GM19397 (cell line): ENCODE measurements at regions not wholly inside any gene's neighbourhood (a gene's known extent, or its start where the extent isn't known, plus 50 kb on each side); places are given as distances from the start of the nearest gene placed in this dataset.

ENCODE experiments used
- ATAC-seq: cut with Tn5 transposase; IDR thresholded peaks from one replicate; pipeline ENCODE4 v1.9.1; 2021; ENCODE audit warnings: mild to moderate bottlenecking, moderate library complexity; ENCODE audit not compliant: unreplicated experiment

DNA sequence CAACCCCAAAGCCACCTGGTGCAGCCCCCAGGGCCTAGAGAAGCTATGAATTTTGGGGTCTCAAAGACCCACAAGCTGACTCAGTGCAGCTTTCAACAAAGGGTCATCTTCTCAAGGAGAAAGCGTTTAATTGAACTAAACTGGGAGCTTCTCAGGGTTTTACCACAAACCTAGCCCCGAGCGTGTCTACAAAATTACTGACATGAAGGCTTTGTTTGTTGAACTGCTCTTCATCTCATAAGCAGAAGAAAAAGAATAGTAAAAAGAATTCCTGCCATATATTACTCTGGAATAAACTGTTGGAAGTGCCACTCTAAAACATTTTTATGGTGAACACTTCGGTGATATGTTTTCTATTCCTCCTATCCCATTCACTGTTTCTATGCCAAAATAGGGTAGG lies 50.8 kb upstream of the INCENP start:
- no peak for ATAC-seq

DNA sequence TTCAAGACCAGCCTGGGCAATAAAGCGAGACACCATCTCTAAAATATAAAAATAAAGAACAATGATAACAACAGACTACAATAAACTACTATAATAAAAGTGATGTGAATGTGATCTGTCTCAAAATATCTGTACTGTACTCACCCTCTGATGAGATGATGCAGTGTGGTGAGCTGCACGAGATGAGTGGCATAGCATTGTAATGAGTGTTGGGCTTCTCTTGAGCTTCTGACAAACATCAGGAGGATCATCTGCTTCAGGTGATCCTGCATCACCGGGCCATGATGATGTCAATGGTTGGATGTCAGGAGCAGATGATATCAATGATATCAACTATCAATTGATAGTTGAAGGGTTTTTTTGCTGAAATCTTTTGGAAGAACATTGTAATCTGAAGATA lies 52.4 kb upstream of the INCENP start:
- no peak for ATAC-seq

DNA sequence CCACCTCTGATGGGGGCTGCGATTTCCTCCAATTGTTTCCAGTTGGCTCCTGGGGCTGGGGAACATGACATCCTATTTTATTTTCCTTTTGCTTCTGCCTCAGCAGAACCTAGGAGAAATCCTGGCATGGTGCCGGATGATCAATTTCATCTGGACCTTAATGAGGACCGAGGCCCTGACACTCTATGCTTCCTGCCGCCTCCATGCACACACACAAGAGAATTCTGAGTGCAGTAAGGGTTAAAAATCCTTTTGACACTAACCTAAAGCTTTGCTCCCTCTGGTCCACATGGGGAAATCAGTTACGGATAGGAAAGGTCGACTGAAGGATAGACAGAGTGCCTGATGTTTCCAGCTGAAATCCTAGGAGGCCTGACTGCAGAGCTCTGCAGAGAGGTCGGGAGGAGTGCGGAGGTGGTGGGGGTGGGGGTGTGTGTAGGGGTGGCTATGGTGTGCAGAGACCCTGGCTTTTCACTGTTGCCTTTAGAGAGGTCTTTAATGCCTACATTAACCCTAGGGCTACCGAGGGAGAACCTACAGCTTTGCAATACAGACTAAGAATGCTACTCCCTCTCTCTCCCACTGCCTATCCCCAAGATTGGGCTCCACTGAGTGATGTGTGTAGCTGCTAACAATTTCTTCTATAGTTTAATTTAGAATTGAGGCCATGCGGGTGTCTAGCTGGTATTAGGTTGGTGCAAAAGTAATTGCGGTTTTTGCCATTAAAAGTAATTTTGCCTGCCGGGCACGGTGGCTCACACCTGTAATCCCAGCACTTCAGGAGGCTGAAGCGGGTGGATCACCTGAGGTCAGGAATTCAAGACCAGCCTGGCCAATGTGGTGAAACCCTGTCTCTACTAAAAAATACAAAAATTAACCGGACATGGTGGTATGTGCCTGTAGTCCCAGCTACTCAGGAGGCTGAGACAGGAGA lies 53.6 kb upstream of the INCENP start:
- ATAC-seq: no peak

- no peak for ATAC-seq
Observed at GRCh38 chr11:62069374-62069773, 54.4 kb upstream of the INCENP start.

DNA sequence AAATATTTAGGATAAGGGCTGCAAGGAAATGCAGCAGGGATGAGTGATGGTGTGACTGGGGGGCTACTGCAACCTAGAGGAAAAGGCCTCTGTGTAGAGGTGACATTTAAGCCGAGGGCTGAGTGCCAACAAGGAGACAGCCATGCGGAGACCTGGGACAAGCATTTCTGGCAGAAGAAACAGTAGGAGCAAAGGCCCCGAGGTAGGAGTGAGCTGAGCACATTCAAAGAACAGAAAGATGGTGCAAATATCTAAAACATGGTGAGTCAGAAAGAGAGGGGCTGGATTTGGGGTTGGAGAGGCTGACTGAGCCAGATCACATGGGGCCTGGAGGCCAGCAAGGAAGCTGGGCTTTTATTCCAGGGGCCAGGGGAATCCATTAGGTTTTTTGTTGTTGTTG lies 55.1 kb upstream of the INCENP start:
- ATAC-seq: no peak

- ATAC-seq: no peak
Observed at GRCh38 chr11:62067741-62068140, 56.1 kb upstream of the INCENP start.

- ATAC-seq: no peak
Observed at GRCh38 chr11:62064221-62064620, 59.6 kb upstream of the INCENP start.

DNA sequence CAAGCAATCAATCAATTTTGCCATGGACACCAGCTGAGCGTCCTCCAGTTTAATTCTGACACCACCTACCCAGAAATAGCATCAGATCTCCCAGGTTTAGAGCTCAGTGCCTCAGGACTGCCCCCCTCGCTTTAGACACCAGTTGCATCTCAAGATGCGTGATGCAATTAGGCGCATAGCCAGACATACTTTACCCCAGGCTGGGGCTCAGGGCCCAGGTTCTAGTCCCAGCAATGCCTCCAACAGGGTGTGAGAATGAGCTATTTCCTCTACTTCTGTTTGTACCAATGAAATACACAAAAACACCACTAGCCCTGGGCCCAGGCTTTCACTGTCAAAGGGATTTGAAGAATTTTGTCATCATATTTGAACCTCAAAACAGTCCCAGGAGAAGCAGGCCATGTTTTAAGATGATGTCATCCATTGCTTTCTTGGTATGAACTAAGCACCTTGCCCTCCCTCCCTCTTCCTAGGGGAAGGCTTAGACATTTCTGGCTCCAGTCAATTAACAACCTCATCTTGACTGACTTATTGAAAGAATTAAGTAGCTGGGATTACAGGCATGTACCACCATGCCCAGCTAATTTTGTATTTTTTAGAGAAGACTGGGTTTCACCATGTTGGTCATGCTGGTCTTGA lies 61.5 kb upstream of the INCENP start:
- no peak for ATAC-seq

DNA sequence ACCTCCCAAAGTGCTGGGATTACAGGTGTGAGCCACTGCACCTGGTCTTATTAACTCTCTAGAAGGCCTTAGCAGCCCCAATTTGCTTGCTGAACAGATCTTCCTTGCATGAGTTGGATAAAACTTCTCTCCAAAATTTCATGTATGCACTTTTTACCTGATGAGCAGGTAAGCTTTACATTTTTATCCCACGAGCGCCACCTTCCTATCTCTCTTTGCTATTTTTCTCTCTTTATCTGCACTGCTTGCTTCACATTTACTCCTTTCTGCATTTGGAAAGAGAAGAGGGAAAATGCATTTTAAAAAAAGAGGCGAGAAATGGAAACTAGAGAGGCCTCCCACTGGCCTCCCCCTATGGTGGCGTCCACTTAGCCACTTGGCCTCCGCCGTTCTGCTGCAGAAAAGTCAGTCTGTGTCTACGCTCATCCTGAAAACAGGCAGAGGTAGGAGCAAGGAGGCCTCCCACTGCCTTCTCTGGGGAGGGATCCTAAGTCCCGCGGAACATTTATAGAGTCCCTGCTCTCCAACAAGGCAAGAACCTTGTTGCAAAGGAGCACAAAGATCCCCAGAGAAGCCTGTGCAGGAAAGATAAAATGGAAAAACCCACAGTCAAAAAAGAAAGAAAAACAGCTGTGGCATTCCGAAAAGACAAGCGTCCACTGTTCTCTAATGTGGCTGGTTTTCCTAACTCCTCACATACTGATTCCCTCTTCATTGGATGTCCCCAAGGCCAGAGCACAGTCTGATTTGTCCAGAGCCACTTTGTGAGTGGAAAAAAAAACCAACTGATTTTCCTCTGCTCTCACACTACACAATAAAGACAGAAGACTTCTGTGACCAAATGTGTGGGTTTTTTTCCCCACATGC lies 62.2 kb upstream of the INCENP start:
- ATAC-seq: no peak

DNA sequence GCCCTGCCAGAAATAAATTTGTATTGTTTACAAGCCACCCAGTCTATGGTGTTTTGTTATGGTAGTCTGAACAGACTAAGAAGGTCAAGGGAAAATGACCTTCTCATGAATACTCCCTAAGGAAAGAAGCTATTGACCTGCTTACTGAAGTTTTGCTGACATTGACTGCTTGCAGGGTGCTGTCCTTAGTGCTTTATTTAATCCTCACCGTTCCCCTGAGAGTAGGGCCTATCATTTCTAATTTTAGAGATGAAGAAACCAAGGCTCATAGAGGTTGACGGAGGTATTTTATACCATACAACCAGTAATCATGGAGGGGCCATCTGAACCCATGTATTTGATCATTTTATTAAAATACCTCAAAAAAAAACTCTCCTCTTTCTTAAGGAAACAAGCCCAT lies 66.7 kb upstream of the INCENP start:
- no peak for ATAC-seq

DNA sequence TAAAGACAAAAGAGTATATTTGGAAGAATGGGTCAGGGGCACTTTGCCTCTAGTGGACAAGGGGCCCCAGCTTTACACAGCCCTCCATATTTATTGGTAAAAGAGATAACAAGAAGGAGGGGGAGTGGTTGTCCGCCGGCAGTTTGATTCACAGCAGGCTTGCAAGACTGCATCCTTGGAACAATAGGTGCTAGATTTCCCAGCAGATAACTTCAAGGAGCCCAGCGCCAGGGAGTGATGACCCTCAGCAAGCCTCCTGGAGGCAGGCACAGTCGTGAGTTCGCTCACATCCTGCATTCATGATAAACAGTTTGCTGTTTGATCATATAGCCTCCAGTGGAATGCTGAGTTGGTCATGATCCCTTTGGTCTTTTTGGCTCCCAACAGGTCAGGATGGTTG lies 67.8 kb upstream of the INCENP start:
- ATAC-seq: no peak

- ATAC-seq: no peak
Observed at GRCh38 chr11:62054484-62055121, 69.2 kb upstream of the INCENP start.

GRCh38 chr11:62054081-62054480 lies 69.7 kb upstream of the INCENP start:
- ATAC-seq: no peak

DNA sequence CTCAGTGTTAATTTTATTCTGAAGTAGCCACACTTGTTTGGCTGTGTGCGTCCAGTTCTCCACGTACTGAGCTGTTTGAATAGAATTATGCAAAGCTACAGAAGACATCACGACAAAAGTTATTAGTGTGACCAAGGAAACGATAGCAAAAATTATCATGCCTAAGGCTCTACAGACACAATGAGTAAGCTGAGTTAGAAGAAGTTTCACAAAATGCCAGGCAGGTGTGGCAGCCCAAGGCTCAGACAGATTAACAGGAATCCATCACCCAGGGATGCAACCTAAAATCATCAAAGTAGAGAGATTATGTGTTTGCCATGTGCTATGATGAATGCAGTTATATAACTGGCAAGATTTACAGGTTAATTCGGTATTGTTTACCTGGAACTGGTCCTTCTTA lies 73.1 kb upstream of the INCENP start:
- no peak for ATAC-seq

DNA sequence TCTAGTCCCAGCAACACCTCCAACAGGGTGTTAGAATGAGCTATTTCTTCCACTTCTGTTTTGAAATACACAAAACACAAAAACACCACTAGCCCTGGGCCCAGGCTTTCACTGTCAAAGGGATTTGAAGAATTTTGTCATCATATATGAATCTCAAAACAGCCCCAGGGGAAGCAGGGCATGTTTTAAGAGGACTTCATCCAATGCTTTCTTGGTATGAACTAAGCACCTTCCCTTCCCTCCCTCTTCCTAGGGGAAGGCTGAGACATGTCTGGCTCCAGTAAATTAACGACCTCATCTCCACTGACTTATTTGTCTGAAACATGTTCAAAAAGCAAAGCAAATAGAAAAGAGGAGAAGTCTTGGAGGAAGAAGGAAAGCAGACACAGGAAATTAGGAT lies 75.7 kb upstream of the INCENP start:
- ATAC-seq: no peak

DNA sequence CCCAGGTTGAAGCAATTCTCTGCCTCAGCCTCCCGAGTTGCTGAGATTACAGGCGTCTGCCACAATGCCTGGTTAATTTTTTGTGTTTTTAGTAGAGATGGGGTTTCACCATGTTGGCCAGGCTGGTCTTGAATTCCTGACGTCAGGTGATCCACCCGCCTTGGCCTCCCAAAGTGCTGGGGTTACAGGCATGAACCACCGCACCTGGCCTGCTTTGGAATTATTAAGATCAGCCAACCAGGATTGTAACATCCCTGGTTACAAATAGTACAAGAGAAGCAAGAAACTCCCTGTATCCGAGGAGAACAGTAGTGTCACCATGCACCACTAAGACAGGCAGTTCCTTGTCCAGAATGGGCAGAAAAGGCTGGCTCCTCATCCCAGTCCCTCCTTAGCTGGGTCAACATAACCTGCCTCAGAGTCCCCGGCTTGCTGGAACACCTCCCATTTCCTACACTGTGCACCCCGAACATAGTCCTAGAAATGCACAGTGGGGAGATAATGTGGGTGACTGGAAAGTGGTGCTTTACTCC lies 77.2 kb upstream of the INCENP start:
- ATAC-seq: no peak

GRCh38 chr11:62044639-62045121 lies 77.2 kb upstream of the FTH1 start:
- no peak for ATAC-seq

DNA sequence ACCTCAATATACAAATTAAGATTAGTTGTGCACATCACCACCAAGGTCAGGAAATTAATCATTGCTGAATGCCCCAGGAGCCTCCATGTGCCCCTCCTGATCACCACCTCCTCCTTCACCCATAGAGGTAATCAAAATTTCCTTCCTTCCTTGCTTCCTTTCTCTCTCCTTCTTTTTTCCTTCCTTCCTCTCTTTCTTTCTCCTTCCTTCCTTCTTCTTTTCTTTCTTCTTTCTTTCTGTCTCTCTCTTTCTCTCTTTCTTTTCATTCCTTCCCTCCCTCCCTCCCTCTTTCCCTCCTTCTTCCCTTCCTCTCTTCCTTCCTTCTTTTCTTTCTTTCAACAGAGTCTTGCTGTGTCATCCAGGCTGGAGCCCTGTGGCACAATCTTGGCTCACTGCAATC lies 67.9 kb upstream of the FTH1 start:
- ATAC-seq: no peak

GRCh38 chr11:62034036-62034338 lies 66.6 kb upstream of the FTH1 start:
- no peak for ATAC-seq

DNA sequence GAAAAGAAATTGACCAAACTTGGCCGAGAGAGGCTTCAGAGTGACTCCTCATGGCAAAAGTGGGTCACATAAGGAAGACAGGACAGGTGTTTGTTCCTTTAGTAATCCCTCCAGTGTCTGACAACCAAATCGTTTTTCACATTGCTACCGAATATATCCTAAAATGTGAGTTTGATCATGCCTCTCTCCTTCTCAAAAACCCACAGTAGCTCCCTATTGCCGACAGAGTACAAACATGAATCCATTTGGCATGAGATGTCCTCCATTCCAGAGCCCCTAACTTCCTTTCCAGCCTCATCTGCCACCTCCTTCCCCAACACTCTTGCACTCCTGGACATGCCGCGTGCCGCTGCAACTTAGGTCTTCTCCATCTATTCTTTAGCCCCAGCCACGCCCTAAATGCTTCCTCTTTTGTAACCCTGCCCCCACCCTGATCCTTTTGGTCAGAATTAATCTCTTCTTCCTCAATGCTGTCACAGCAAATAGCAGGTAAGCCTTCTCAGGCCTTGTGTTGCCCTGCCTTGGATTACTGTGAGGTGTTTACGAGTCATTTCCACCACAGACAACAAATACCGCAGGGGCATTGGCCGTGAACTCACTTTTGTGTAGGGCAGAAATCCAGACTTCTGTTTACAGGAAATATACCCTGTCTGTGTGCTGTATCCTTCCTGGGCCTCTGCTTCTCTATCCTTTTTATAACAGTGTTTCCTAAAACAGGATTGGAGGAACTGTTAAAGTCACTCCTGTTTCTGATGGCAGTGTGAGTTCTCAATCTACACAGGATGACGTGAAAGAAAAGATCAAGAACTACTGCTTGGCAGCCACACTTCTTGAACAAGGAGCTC lies 66.0 kb upstream of the FTH1 start:
- no peak for ATAC-seq
